Parathyroid adenoma (tissue), 2 donors: ENCODE measurements at regions not wholly inside any gene's neighbourhood (a gene's known extent, or its start where the extent isn't known, plus 50 kb on each side); places are given as distances from the start of the nearest gene placed in this dataset.

ENCODE experiments used
- H2AFZ ChIP-seq: fragments of 300-600 bp; sonication (generic); one replicate; pipeline ENCODE4 v1.7.0; 2017; ENCODE audit warnings: antibody characterized with exemption, mild to moderate bottlenecking
- H3K27ac ChIP-seq: fragments of 300-600 bp; sonication (generic); one replicate; pipeline ENCODE4 v1.7.0; 2017
- H3K27me3 ChIP-seq: fragments of 300-600 bp; sonication (generic); one replicate; pipeline ENCODE4 v1.7.0; 2017; ENCODE audit warnings: low read length; ENCODE audit not compliant: control insufficient read depth, insufficient read depth
- H3K36me3 ChIP-seq: fragments of 300-600 bp; sonication (generic); one replicate; pipeline ENCODE4 v1.7.0; 2017; ENCODE audit warnings: low read length; ENCODE audit not compliant: control insufficient read depth, insufficient read depth
- H3K4me1 ChIP-seq: fragments of 300-600 bp; sonication (generic); one replicate; pipeline ENCODE4 v1.7.0; 2017; ENCODE audit warnings: control low read depth
- H3K4me2 ChIP-seq: fragments of 300-600 bp; sonication (generic); one replicate; pipeline ENCODE4 v1.7.0; 2017; ENCODE audit warnings: low read length
- H3K4me3 ChIP-seq: fragments of 300-600 bp; sonication (generic); one replicate; pipeline ENCODE4 v1.7.0; 2017; ENCODE audit warnings: low read depth, low read length
- H3K79me2 ChIP-seq: fragments of 300-600 bp; sonication (generic); one replicate; pipeline ENCODE4 v1.7.0; 2017; ENCODE audit warnings: control low read depth
- H3K9ac ChIP-seq: fragments of 300-600 bp; sonication (generic); one replicate; pipeline ENCODE4 v1.7.0; 2017; ENCODE audit warnings: mild to moderate bottlenecking
- H3K9me3 ChIP-seq: fragments of 300-600 bp; sonication (generic); one replicate; pipeline ENCODE4 v1.7.0; 2017; ENCODE audit warnings: low read length; ENCODE audit not compliant: control insufficient read depth
- TF ChIP-seq, protein P1 (sequence below): fragments of 300-600 bp; sonication (generic); IDR thresholded peaks from one replicate; pipeline ENCODE4 v1.7.0; 2017; ENCODE audit warnings: antibody characterized with exemption, mild to moderate bottlenecking
- donor health status: primary hyperparathyroidism.

DNA sequence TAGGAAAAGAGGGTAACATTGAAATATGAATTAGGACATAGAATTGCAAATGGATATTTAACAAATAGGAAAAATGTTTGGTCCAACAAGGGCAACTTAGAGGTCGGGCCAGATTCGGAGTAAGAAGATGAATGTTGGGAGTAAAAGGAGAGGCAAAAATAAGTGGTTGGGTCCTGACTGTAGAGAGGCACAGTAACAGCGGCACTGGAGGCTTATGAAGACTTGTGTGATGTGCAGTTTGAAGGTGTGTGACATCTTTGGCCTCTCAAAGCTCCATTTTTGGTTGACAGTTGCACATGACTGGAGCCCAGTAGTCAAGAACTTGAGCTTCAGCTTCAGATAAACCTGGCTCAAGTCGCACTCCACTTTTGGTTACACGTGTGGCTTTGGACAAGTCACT is 109.9 kb upstream of the PAXBP1 start:
- Histone ChIP-seq H3K4me3 (no peak overlapping the region), H3K79me2 (no peaks in the 10 kb centered on the region), H3K27me3 (no peaks in the 10 kb centered on the region), H3K9ac (no peak overlapping the region), H3K9me3 (no peaks in the 10 kb centered on the region), H3K36me3 (no peaks in the 10 kb centered on the region), H2AFZ (no peak overlapping the region), H3K4me2 (no peak overlapping the region), H3K27ac (no peak overlapping the region), H3K4me1 (no peaks in the 10 kb centered on the region)
- TF ChIP-seq, protein P1, sequence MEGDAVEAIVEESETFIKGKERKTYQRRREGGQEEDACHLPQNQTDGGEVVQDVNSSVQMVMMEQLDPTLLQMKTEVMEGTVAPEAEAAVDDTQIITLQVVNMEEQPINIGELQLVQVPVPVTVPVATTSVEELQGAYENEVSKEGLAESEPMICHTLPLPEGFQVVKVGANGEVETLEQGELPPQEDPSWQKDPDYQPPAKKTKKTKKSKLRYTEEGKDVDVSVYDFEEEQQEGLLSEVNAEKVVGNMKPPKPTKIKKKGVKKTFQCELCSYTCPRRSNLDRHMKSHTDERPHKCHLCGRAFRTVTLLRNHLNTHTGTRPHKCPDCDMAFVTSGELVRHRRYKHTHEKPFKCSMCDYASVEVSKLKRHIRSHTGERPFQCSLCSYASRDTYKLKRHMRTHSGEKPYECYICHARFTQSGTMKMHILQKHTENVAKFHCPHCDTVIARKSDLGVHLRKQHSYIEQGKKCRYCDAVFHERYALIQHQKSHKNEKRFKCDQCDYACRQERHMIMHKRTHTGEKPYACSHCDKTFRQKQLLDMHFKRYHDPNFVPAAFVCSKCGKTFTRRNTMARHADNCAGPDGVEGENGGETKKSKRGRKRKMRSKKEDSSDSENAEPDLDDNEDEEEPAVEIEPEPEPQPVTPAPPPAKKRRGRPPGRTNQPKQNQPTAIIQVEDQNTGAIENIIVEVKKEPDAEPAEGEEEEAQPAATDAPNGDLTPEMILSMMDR = no peak

DNA sequence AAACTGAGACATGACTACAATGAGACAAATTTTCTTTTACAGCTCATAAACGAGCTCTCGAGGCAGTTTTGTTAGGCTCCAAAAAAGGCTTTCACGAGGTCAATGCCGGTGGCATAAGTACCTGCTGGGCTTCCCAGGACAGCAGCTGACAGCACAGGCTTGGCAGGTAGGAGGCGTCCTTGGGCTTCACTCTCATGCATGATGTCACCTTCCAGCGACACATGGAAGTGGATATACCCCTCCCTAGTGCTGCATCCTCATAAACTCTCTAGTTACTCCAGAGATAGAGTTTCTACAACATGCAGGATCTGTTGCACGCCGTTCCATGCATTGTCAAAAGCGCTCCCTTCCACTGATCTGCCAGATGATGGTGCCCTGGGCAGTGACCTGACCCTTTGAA is 112.5 kb upstream of the PAXBP1 start:
- Histone ChIP-seq H3K4me2 (no peak overlapping the region), H3K36me3 (no peaks in the 10 kb centered on the region), H3K79me2 (no peaks in the 10 kb centered on the region), H3K27me3 (no peaks in the 10 kb centered on the region), H3K4me1 (no peaks in the 10 kb centered on the region), H3K27ac (no peak overlapping the region), H3K9ac (no peak overlapping the region), H3K9me3 (no peaks in the 10 kb centered on the region), H2AFZ (no peak overlapping the region), H3K4me3 (no peak overlapping the region)
- TF ChIP-seq, protein P1 = no peak

DNA sequence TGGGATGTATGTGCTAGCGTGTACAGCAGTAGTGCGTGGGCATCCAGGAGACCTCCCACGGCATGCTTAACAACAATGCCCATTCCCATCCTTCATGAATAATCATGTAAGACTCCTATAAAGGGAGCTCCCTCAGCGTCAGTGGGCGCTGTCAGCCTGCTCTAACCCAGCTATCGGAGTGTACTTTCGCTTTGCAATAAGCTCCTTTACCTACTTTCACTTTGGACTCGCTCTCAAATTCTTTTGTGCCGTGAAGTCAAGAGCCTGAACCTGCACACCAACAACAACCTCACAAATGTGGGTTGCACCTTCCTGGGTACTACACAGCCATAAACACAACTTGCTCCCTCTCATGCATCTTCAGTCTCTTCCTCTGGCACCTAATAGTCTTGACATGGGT is 114.8 kb upstream of the PAXBP1 start:
- no peak overlapping the region for H3K4me3 ChIP-seq

DNA sequence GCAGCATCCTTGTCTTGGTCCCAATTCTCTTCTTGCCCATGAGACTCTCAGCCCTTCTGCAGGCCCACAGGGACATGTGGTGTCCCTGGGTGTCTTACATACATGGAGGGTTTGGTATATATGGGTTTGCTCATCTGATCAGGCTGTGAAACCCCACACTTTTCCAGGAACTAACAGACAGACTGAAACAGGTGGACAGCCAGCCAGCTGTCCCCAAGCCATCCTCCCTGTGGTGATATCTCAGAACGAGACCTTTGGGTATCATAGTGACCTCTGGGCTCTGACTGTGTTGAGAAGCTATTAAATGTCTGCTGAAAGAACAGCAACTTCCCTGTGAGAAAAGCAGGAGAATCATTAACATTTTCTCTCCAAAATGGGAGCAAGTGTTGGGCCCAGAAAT is 115.5 kb upstream of the PAXBP1 start:
- H3K36me3 ChIP-seq = no peaks in the 10 kb centered on the region
- no peak overlapping the region for H3K9ac ChIP-seq
- no peak overlapping the region for H3K4me2 ChIP-seq
- no peaks in the 10 kb centered on the region for H3K4me1 ChIP-seq
- no peaks in the 10 kb centered on the region for H3K79me2 ChIP-seq
- no peaks in the 10 kb centered on the region for H3K9me3 ChIP-seq
- H3K4me3 ChIP-seq = no peak overlapping the region
- TF ChIP-seq, protein P1 = no peak
- H2AFZ ChIP-seq = no peak overlapping the region
- no peak overlapping the region for H3K27ac ChIP-seq
- H3K27me3 ChIP-seq = no peaks in the 10 kb centered on the region

More for the DNA sequence above, 114.8 kb upstream of the PAXBP1 start:
- Histone ChIP-seq H3K27ac (no peak overlapping the region), H3K36me3 (no peaks in the 10 kb centered on the region), H3K4me1 (no peaks in the 10 kb centered on the region), H3K9me3 (no peaks in the 10 kb centered on the region), H3K9ac (no peak overlapping the region), H2AFZ (no peak overlapping the region), H3K27me3 (no peaks in the 10 kb centered on the region), H3K79me2 (no peaks in the 10 kb centered on the region), H3K4me2 (no peak overlapping the region)
- TF ChIP-seq, protein P1 = no peak

DNA sequence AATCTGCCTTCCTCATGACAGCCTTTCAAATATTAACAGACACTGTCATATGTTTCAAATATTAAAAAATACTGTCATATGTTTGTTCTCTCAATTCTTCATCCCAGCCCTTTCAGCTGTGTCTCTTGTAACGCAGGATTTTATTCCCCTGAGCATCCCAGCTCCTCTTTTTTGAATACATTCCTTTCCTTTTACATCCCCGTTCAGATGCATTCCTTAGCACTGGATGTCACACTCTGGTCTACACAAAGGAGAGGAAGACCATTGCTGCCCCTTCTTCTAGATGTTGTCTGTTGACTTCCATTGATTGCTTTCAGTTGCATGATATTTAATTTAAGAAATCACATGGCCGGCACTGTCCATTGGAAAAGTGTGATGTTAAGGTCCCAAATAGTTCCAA is 117.4 kb upstream of the PAXBP1 start:
- Histone ChIP-seq H3K27ac (no peak overlapping the region), H3K9me3 (no peaks in the 10 kb centered on the region), H3K27me3 (no peaks in the 10 kb centered on the region), H3K4me3 (no peak overlapping the region), H3K79me2 (no peaks in the 10 kb centered on the region), H3K36me3 (no peaks in the 10 kb centered on the region), H3K9ac (no peak overlapping the region), H3K4me1 (no peaks in the 10 kb centered on the region), H2AFZ (no peak overlapping the region), H3K4me2 (no peak overlapping the region)
- TF ChIP-seq, protein P1 = no peak
